Stimulated activated CD4-positive, alpha-beta T cell treated with anti-CD3 and anti-CD28 coated beads, Interleukin-2, amount 100 ng/mL, for 48 hours (primary cell): ENCODE measurements at regions not wholly inside any gene's neighbourhood (a gene's known extent, or its start where the extent isn't known, plus 50 kb on each side); places are given as distances from the start of the nearest gene placed in this dataset.
"Not testable (repeated sequence)": the region's sequence is repeated elsewhere in the genome, so short reads cannot be mapped to it uniquely, and the experiment has no call there.

Experiments used
- DNase-seq, 2 donors: peaks; one replicate each; pipeline ENCODE4 v3.0.0-alpha.2; 2020

GRCh38 chr6:140039364-140039763 lies 664.9 kb upstream of the CITED2 start:
- no peak for DNase-seq

- no peak for DNase-seq
These were observed 661.7 kb upstream of the CITED2 start for GRCh38 chr6:140036196-140036595.

- DNase-seq: no peak
These were observed 657.7 kb upstream of the CITED2 start for GRCh38 chr6:140032189-140032588.

DNA sequence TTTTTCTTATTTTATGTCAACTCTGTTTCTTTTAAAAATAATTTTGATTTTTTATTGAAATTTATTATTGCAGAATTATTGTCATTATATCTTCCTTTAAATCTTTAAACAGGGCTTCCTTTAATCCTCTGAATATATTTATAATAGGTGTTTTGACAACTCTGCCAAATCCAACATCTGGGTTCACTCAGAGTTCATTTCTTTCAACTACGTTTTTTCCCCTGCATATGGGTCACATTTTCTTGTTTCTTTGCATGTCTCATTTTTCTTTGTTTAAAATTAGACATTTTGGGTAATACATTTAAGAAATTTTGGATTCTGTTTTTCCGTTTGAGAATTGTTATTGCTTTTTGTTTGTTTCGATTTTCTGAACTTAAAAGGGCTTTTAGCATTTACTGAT lies 655.1 kb upstream of the CITED2 start:
- DNase-seq: no peak

DNA sequence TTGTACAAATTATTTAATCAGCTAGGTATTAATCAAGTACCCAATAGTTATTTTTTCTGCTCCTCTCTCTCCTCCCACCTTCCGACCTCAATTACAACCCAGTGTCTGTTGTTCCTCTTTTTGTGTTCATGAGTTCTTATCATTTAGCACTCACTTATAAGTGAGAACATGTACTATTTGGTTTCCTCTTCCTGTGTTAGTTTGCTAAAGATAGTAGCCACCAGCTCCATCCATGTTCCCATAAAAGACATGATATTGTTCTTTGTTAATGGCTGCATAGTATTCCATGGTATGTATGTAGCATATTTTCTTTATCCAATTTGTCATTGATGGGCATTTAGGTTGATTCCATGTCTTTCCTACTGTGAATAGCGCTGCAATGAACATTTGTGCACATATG lies 652.8 kb upstream of the CITED2 start:
- DNase-seq: no peak

DNA sequence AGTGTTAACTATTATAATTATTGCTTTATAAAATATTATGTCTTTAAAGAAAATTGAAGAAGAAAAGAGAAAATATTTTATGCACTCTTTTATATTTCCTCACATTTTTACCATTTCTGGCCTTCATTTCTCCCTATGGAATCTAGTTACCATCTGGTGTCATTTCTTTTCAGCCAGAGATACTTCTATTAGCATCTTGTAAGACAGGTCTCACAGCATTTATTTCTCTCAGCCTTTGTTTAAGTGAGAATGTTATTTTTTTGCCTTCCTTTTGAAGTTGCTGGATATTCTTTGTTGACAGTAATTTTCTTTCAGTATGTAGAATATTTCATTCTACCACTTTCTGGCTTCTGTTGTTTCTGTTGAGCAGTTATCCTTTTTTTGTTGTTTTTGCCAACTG lies 652.1 kb upstream of the CITED2 start:
- DNase-seq: no peak

DNA sequence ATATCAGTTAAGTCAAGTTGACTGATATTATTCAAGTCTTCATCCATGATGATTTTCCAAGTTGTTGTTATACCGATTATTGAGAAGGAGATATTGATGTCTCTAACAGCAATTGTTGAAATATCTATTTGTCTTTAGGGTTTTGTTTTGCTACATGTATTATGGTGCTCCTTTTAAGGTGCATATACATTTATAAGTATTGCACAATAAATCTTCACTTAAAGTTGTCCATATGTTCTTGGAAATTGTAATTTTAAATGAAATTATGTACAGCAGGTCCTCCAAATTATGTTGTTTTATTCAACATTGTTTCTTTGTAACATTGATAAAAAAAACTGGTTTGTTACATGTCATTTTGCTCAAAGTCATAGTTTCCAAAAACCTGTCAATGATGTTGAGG lies 650.7 kb upstream of the CITED2 start:
- no peak for DNase-seq

- no peak for DNase-seq
These were observed 645.9 kb upstream of the CITED2 start for GRCh38 chr6:140020207-140020791.

DNA sequence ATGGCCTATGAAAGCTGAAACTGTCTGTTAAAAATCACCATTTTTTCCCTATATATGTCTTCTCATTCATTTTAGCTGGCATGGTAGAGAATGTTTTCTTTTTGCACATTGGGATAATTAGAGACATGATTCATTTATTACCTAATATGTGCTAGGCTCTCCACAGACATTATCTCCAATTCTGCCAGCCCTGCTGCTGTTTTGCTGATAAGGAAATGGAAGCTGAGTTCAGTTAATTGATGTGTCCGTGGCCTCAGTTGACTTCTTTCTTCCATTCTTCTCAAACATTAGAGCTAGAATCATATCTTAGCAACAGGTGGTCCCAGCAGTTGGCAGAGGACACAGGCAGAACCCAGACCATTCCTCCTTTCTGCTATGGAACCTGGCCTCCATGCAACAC lies 644.1 kb upstream of the CITED2 start:
- no peak for DNase-seq

DNA sequence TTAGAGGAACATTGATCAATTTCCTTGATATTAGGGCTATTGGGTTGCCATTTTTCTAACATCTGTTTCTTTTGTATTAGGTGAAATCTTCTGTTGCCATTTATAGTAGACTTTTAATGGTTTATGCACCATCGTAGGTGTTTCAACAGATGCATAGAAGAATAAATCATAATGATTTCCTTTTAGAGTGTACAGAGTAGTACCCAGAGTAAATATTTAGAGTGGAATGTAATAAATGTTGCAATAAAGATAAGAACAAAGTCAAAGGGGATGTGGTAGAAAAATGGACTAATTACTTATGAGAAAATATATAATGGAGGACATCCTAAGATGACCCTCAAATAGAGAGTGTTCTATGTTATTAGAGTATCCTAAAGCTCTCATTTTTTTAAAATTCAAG lies 643.0 kb upstream of the CITED2 start:
- no peak for DNase-seq

DNA sequence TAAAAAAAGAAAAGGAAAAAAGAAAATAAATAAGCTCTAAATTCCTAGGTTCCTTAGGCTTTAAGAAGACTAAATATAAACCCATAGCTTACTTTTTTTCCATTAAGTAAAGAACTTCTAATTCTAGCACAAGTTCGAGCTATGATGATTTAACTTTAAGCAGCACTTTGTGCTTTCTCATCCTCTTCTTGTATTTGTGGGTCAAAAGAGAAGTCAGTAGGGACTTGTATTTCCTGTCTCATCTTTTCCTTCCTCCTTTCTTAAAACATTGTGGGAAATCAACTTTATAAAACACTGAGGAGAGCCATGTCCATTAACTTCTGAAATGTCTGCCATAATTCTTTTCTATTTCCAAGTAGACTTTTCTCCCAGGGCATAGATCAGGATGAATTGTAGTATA lies 637.7 kb upstream of the CITED2 start:
- no peak for DNase-seq

DNA sequence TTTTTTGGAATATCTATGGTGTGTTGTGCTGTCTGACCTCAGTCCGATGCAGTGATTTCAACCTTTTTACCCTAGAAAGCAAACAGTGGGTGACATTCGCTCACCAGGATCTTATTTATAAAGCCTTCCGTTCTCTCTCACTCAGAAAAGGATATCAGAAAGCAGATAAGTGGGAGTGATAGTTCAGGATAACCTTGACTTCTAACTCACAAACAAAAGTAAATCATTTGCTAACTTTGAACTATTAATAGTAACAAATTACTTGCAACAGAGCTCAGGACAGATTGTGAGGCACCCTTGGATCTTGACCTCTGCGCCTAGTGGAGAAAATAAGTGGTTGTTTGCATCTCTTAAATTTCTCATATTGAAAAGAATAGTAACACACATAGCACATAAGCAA lies 637.1 kb upstream of the CITED2 start:
- no peak for DNase-seq

- DNase-seq: no peak
These were observed 634.8 kb upstream of the CITED2 start for GRCh38 chr6:140009286-140009685.

- DNase-seq: no peak
These were observed 633.1 kb upstream of the CITED2 start for GRCh38 chr6:140007525-140007924.

DNA sequence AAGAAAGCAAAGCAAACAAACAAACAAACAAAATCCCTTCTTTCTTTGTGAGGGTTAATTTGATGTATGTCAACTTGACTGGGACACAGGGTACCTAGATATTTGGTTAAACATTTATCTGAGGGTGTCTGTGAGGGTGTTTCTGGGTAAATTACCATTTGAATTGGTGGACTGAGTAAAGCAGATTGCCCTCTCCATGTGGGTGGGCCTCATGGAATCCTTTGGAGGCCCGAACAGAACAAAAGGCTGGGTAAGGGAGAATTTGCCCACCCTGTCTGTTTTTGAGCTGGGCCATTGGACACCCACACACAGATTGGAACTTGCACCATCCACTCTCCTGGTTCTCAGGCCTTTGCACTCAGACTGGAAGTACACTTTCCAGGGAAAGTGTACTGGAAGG lies 628.8 kb upstream of the CITED2 start:
- no peak for DNase-seq

GRCh38 chr6:140002396-140003022 lies 628.1 kb upstream of the CITED2 start:
- DNase-seq: no peak

DNA sequence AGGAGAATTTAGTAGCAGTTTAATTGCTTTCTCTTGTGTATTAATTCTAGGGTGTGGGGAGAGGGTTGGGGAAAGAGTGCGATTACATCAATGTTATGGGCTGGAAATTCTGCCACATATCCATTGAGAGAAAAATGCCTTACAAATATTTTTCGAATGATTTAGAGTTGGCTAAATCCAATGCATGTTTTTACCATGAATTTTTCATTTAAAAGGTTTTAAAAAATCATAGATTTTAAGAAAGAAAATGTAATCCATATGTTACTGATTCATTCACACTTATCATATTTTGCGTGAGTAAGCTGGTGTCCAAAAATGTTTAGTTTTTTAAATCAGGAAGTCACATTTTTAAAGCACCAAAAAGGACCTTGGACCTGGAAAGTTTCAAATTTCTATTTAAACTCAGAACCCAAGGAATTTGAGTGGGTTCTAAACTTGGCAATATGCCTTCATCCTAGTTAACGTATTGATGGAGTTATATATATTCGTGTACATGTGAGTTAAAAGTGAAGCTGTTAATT lies 627.4 kb upstream of the CITED2 start:
- DNase-seq: no peak

DNA sequence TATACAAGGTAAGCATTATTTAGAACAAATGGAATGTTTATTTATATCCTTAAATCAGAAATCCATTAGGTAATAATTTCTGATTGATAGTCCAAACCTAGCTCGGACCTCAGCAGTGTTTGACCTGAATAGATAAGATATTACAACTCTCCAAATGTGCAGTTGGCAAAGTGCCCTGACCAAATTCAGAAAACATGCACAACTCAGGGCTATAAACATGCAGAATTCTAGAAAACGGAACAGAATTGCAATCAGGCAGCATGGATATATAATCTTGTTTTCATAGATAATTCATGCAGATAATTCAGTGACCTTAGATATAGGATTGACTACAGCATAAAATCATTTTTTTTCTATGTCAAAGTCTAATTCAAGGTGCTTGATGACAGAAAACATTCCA lies 626.6 kb upstream of the CITED2 start:
- no peak for DNase-seq

DNA sequence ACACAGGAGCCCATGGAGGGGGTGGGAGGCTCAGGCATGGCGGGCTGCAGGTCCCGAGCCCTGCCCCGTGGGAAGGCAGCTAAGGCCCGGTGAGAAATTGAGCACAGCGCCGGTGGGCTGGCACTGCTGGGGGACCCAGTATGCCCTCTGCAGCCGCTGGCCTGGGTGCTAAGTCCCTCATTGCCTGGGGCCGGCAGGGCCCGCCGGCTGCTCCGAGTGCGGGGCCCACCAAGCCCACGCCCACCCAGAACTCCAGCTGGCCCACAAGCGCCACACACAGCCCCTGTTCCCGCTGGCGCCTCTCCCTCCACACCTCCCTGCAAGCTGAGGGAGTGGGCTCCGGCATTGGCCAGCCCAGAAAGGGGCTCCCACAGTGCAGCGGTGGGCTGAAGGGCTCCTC lies 625.2 kb upstream of the CITED2 start:
- DNase-seq: not testable (repeated sequence)

DNA sequence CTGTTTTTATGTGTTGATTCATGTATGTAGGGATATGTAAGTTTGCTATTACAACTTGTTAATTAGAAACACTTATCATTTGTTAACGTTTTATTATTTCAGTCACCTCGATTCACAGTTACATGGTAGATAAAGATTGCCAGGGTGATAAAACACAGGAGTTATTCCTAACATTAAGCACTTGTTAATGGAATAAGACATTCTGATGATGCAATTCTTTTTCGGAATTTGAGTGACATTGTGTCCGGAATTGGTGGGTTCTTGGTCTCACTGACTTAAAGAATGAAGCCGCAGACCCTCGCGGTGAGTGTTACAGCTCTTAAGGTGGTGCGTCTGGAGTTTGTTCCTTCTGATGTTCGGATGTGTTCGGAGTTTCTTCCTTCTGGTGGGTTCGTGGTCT lies 624.0 kb upstream of the CITED2 start:
- DNase-seq: not testable (repeated sequence)

- DNase-seq: no peak
These were observed 621.9 kb upstream of the CITED2 start for GRCh38 chr6:139996253-139996834.

GRCh38 chr6:139994998-139995397 lies 620.5 kb upstream of the CITED2 start:
- no peak for DNase-seq

DNA sequence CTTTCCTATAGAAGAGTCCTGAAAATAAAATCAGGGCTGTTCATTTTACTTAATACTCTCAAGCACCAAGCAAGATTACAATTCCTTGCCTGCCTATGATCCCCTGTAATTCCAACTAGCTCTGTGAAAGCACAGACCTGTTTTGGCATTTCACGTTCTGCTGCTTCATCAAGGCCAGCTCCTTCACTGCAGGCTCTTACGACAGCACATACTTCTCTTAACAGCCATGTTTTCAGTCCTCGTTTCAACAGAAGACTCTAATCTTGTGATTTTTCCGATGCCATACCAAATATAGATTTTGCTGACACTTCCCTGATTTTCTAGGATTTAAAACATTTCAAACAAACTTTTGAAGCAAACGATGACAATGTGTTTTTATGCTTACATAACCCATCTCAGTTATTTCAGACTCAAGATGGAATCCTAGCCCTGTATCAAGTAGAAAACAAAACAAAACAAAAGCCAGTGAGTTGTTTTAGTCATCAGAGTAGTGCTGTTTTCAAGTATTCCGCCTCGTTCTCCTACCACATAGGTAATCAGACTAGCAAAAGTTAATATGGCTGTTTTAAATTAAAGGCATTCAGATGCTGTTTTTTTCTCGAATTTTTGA lies 616.5 kb upstream of the CITED2 start:
- DNase-seq: no peak

DNA sequence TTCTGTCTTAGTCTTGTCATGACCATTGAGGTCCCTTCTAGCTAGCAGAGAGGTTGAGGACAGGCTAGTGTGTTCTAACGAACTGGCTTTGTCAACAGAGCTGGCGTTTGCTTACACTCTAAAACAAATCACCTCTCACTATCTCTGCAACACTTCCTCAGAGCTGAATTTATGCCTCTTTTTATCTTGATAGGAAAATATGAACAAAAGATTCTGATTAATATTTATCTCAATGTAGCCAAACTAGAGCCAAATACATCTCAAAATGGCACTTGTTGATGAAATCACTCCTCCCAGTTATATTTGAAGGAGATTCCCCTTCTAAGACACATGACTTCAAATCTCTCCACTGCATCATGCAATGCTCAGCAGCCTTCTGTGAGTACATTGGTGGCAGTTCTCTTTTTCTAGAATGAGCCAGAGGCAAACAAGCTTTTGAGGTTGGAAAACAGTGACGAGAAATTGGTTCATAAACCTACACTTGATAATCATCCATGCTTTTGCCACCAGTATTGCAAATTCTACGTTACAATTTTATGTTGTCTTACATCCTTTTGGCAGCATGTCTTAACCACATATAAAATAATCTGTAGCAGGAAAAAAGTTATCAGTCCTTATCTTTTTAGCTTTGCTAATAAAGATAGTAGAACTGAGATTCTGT lies 615.7 kb upstream of the CITED2 start:
- DNase-seq: no peak
